HepG2 (cell line): ENCODE measurements at regions not wholly inside any gene's neighbourhood (a gene's known extent, or its start where the extent isn't known, plus 50 kb on each side); places are given as distances from the start of the nearest gene placed in this dataset.

Source experiments
- ARNT ChIP-seq: fragments of 450-650 bp; IDR thresholded peaks from 2 replicates; pipeline ENCODE4 v1.6.1; 2017
- IRF2 ChIP-seq: IDR thresholded peaks from 2 replicates; pipeline ENCODE4 v1.6.1; 2018; ENCODE audit warnings: missing genetic modification reagents, missing compliant biosample characterization
- MEF2D ChIP-seq: sonication (generic); formaldehyde crosslinking; IDR thresholded peaks from 2 replicates; pipeline ENCODE4 v1.5.1; 2020; ENCODE audit warnings: mild to moderate bottlenecking, missing genetic modification reagents
- SAFB2 ChIP-seq: sonication (generic); formaldehyde crosslinking; IDR thresholded peaks from 2 replicates; pipeline ENCODE4 v1.5.1; 2020; ENCODE audit warnings: missing genetic modification reagents, low read depth, mild to moderate bottlenecking, borderline replicate concordance
- ZBTB21 ChIP-seq: sonication (generic); formaldehyde crosslinking; IDR thresholded peaks from 2 replicates; pipeline ENCODE4 v1.4.0; 2020; ENCODE audit warnings: missing genetic modification reagents
- ZKSCAN8 ChIP-seq: IDR thresholded peaks from 2 replicates; pipeline ENCODE4 v1.6.1; 2016; ENCODE audit warnings: borderline replicate concordance, missing genetic modification reagents, missing compliant biosample characterization
- ZNF407 ChIP-seq: sonication (generic); formaldehyde crosslinking; IDR thresholded peaks from one replicate; pipeline ENCODE4 v1.5.1; 2020; ENCODE audit warnings: mild to moderate bottlenecking, missing genetic modification reagents; ENCODE audit errors: not compliant biosample characterization

GRCh38 chr12:17592472-17592871, 497.5 kb downstream of the RERGL start:
- no peak for TF ChIP-seq ZKSCAN8 (CRISPR knock-in tag)
- no peak for TF ChIP-seq SAFB2
- TF ChIP-seq ARNT, result no peak
- TF ChIP-seq MEF2D (CRISPR knock-in tag), result no peak
- no peak for TF ChIP-seq ZNF407 (CRISPR knock-in tag)
- TF ChIP-seq IRF2, result no peak
- TF ChIP-seq ZBTB21 (CRISPR knock-in tag), result no peak
